GM12892 (cell line): ENCODE measurements at regions not wholly inside any gene's neighbourhood (a gene's known extent, or its start where the extent isn't known, plus 50 kb on each side); places are given as distances from the start of the nearest gene placed in this dataset.

ENCODE experiments used
- DNase-seq: peaks from one replicate; pipeline ENCODE4 v3.0.0; 2011; ENCODE audit not compliant: insufficient read length
- FAIRE-seq: peaks from 2 replicates; lab custom pipeline; 2011; peaks lifted over from hg19 to GRCh38; lab: Jason Lieb, UNC
- POLR2A ChIP-seq: IDR thresholded peaks from 2 replicates; pipeline ENCODE4 v1.6.1; 2011; ENCODE audit warnings: low read depth, low read length, control low read depth
- POLR2AphosphoS5 ChIP-seq: IDR thresholded peaks from 2 replicates; pipeline ENCODE4 v1.6.1; 2011; ENCODE audit warnings: low read depth, low read length, control low read depth
- TAF1 ChIP-seq: IDR thresholded peaks from 2 replicates; pipeline ENCODE4 v1.6.1; 2011; ENCODE audit warnings: low read depth, mild to moderate bottlenecking, control low read depth, low read length, borderline replicate concordance

- FAIRE-seq, result no peak
- TF ChIP-seq POLR2A, result no peak
- TF ChIP-seq TAF1, result no peak
- TF ChIP-seq POLR2AphosphoS5, result no peak
- no peak for DNase-seq
These were observed 96.9 kb upstream of the FAM180A start for GRCh38 chr7:135845415-135846075.

GRCh38 chr7:135844903-135845302 lies 96.3 kb upstream of the FAM180A start:
- TF ChIP-seq TAF1 (no peak), POLR2A (no peak), POLR2AphosphoS5 (no peak)
- FAIRE-seq (no peak), DNase-seq (no peak)

GRCh38 chr7:135843214-135843613 lies 94.6 kb upstream of the FAM180A start:
- FAIRE-seq (no peak), DNase-seq (no peak)
- no peak for TF ChIP-seq POLR2A
- no peak for TF ChIP-seq TAF1
- TF ChIP-seq POLR2AphosphoS5, result no peak

GRCh38 chr7:135842446-135843179 lies 94.0 kb upstream of the FAM180A start:
- DNase-seq (no peak), FAIRE-seq (no peak)
- TF ChIP-seq TAF1, result no peak
- TF ChIP-seq POLR2AphosphoS5, result no peak
- no peak for TF ChIP-seq POLR2A

- FAIRE-seq (no peak), DNase-seq (no peak)
- TF ChIP-seq POLR2AphosphoS5 (no peak), TAF1 (no peak), POLR2A (no peak)
These were observed 92.0 kb upstream of the FAM180A start for GRCh38 chr7:135840591-135840990.

- FAIRE-seq (no peak), DNase-seq (no peak)
- no peak for TF ChIP-seq POLR2A
These were observed 89.1 kb upstream of the FAM180A start for GRCh38 chr7:135837675-135838074.

GRCh38 chr7:135834266-135834665 lies 85.7 kb upstream of the FAM180A start:
- no peak for FAIRE-seq
- TF ChIP-seq POLR2AphosphoS5 (no peak), TAF1 (no peak), POLR2A (no peak)
- DNase-seq, result no peak

GRCh38 chr7:135833642-135834041 lies 85.0 kb upstream of the FAM180A start:
- DNase-seq, result no peak
- no peak for TF ChIP-seq TAF1
- no peak for TF ChIP-seq POLR2A
- no peak for TF ChIP-seq POLR2AphosphoS5
- no peak for FAIRE-seq

GRCh38 chr7:135831455-135832195 lies 83.0 kb upstream of the FAM180A start:
- DNase-seq (no peak), FAIRE-seq (no peak)
- TF ChIP-seq POLR2A (no peak), POLR2AphosphoS5 (no peak), TAF1 (no peak)

GRCh38 chr7:135828604-135829003 lies 80.0 kb upstream of the FAM180A start:
- FAIRE-seq, result no peak
- no peak for TF ChIP-seq TAF1
- TF ChIP-seq POLR2A, result no peak
- TF ChIP-seq POLR2AphosphoS5, result no peak
- DNase-seq, result no peak

- DNase-seq (no peak), FAIRE-seq (no peak)
- TF ChIP-seq POLR2AphosphoS5 (no peak), POLR2A (no peak), TAF1 (no peak)
These were observed 78.8 kb upstream of the FAM180A start for GRCh38 chr7:135827391-135827790.
